HL-60 (cell line): ENCODE measurements at regions not wholly inside any gene's neighbourhood (a gene's known extent, or its start where the extent isn't known, plus 50 kb on each side); places are given as distances from the start of the nearest gene placed in this dataset.

ENCODE experiments used
- DNase-seq, 2 experiments: peaks; one replicate each; pipeline ENCODE4 v3.0.0-alpha.2; 2010 to 2020; ENCODE audit warnings: low read depth in 1 of 2, low spot score in 1 of 2
- H3K27ac ChIP-seq: fragments of 250-450 bp; sonication (Bioruptor Pico); replicated peaks from 2 replicates; pipeline ENCODE4 v1.5.1; 2020; ENCODE audit warnings: mild to moderate bottlenecking, moderate library complexity
- H3K27me3 ChIP-seq: fragments of 250-450 bp; sonication (Bioruptor Pico); 2 replicates; pipeline ENCODE4 v1.5.1; 2021; ENCODE audit warnings: mild to moderate bottlenecking, moderate library complexity; ENCODE audit not compliant: insufficient read depth, poor library complexity, severe bottlenecking
- H3K4me3 ChIP-seq: replicated peaks from 2 replicates; pipeline ENCODE4 v1.5.1; 2011; ENCODE audit warnings: mild to moderate bottlenecking, control low read depth, low read length; ENCODE audit not compliant: insufficient read depth
- CTCF ChIP-seq: IDR thresholded peaks from one replicate; pipeline ENCODE4 v1.5.1; 2011; ENCODE audit warnings: low read length, control low read depth, inconsistent platforms; ENCODE audit not compliant: insufficient read depth
- GABPA ChIP-seq: IDR thresholded peaks from 2 replicates; pipeline ENCODE4 v1.6.1; 2012; ENCODE audit warnings: low read depth
- POLR2AphosphoS5 ChIP-seq: IDR thresholded peaks from 2 replicates; pipeline ENCODE4 v1.6.1; 2012; ENCODE audit warnings: low read depth
- REST ChIP-seq: IDR thresholded peaks from 2 replicates; pipeline ENCODE4 v1.6.1; 2012; ENCODE audit warnings: low read depth; ENCODE audit not compliant: insufficient replicate concordance
- SPI1 ChIP-seq: IDR thresholded peaks from 2 replicates; pipeline ENCODE4 v1.6.1; 2012; ENCODE audit warnings: low read depth, mild to moderate bottlenecking, borderline replicate concordance

GRCh38 chr9:28915202-28915930 is 1342.1 kb upstream of the C9orf72 start:
- TF ChIP-seq CTCF = no peak
- no peak for TF ChIP-seq REST
- TF ChIP-seq POLR2AphosphoS5 = no peak
- H3K27me3 ChIP-seq = no peaks in the 10 kb centered on the region
- no peak overlapping the region for H3K27ac ChIP-seq
- H3K4me3 ChIP-seq = no peak overlapping the region
- DNase-seq = no peak

- Histone ChIP-seq H3K4me3 (no peak overlapping the region), H3K27me3 (no peaks in the 10 kb centered on the region), H3K27ac (no peak overlapping the region)
- DNase-seq = no peak
- no peak for TF ChIP-seq REST
- TF ChIP-seq GABPA = no peak
- no peak for TF ChIP-seq CTCF
- TF ChIP-seq POLR2AphosphoS5 = no peak
- no peak for TF ChIP-seq SPI1
Measured at GRCh38 chr9:28916348-28916747, 1343.1 kb upstream of the C9orf72 start.

GRCh38 chr9:28921857-28922500 is 1348.7 kb upstream of the C9orf72 start:
- no peak for TF ChIP-seq REST
- Histone ChIP-seq H3K27me3 (no peaks in the 10 kb centered on the region), H3K4me3 (no peak overlapping the region), H3K27ac (no peak overlapping the region)
- DNase-seq = no peak
